ENCODE measurements at regions not wholly inside any gene's neighbourhood (a gene's known extent, or its start where the extent isn't known, plus 50 kb on each side); places are given as distances from the start of the nearest gene placed in this dataset.

DNA sequence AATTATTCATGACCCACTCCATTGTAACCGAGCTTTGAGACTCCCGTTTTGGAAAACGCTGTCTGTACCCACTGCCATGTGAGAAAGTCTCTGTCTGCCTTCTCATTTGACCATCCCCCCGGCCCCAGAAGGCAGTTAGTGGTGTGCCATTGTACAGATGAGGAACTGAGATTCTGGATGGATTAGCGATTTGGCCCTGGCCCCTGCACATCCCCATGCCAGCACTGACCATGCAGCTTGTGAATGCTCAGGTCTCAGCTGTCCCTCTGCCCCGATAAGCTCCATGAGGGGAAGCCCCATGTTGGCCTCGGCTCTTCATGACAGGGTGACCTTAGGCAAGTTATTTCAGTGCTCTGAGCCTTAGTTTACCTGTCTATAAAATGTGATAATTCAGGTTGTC is 153.0 kb upstream of the SMAD3 start:
- TF ChIP-seq, protein P1, sequence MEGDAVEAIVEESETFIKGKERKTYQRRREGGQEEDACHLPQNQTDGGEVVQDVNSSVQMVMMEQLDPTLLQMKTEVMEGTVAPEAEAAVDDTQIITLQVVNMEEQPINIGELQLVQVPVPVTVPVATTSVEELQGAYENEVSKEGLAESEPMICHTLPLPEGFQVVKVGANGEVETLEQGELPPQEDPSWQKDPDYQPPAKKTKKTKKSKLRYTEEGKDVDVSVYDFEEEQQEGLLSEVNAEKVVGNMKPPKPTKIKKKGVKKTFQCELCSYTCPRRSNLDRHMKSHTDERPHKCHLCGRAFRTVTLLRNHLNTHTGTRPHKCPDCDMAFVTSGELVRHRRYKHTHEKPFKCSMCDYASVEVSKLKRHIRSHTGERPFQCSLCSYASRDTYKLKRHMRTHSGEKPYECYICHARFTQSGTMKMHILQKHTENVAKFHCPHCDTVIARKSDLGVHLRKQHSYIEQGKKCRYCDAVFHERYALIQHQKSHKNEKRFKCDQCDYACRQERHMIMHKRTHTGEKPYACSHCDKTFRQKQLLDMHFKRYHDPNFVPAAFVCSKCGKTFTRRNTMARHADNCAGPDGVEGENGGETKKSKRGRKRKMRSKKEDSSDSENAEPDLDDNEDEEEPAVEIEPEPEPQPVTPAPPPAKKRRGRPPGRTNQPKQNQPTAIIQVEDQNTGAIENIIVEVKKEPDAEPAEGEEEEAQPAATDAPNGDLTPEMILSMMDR (optimal IDR thresholded peaks at IDR 0.05 in 1 of 3, IDR thresholded peaks at IDR 0.05 in 1 of 3, conservative IDR thresholded peaks at IDR 0.05 in 1 of 3; ENCODE audit: extremely low read depth in 1 of 3, insufficient read depth in 2 of 3, low read length in 3 of 3) = no peak
- TF ChIP-seq EZH2 (IDR thresholded peaks at IDR 0.05; ENCODE audit: low read length) = no peak
